IMR-90 (cell line): ENCODE measurements at regions not wholly inside any gene's neighbourhood (a gene's known extent, or its start where the extent isn't known, plus 50 kb on each side); places are given as distances from the start of the nearest gene placed in this dataset.
"Not testable (repeated sequence)": the region's sequence is repeated elsewhere in the genome, so short reads cannot be mapped to it uniquely, and the experiment has no call there.

ENCODE experiments used
- ATAC-seq: fragments of 200-7000 bp; cut with Tn5 transposase; 2 replicates; pipeline ENCODE4 v1.9.1; 2020; ENCODE audit warnings: low read depth, mild to moderate bottlenecking, moderate library complexity
- BruUV-seq: library from RNA; stranded (reverse); fragments of 400-500 nt; replicated peaks from 2 replicates; lab custom pipeline; 2021; lab: Mats Ljungman, UMichigan
- CTCF ChIA-PET: fragments of 300-600 bp; formaldehyde crosslinking; extraction: SDS; loops from one replicate; lab custom pipeline; 2021; ENCODE audit warnings: antibody characterized with exemption; lab: Yijun Ruan, JAX
- POLR2A ChIA-PET: fragments of 300-600 bp; sonication (Branson Sonifier 250); formaldehyde crosslinking; loops from one replicate; lab custom pipeline; 2022; ENCODE audit warnings: antibody characterized with exemption; ENCODE audit not compliant: unreplicated experiment; lab: Charles Lee
- DNase-seq: peaks from one replicate; pipeline ENCODE4 v3.0.0; 2013
- H2AFZ ChIP-seq: replicated peaks from 2 replicates; pipeline ENCODE3; 2013; ENCODE audit warnings: low read length, mild to moderate bottlenecking; ENCODE audit not compliant: poor library complexity
- H2AK5ac ChIP-seq: 2 replicates; pipeline ENCODE4 v1.6.1; 2013; ENCODE audit warnings: low read depth, low read length, inconsistent platforms
- H2AK9ac ChIP-seq: replicated peaks from 2 replicates; pipeline ENCODE3; 2013; ENCODE audit warnings: mild to moderate bottlenecking, low read depth, low read length, moderate library complexity; ENCODE audit not compliant: poor library complexity
- H2BK120ac ChIP-seq: 2 replicates; pipeline ENCODE4 v1.6.1; 2013; ENCODE audit warnings: low read depth, low read length, inconsistent platforms
- H2BK15ac ChIP-seq: 3 replicates; pipeline ENCODE4 v1.6.1; 2013; ENCODE audit warnings: low read depth, low read length, inconsistent platforms
- H2BK20ac ChIP-seq: 2 replicates; pipeline ENCODE4 v1.6.1; 2013; ENCODE audit warnings: low read depth, mild to moderate bottlenecking, inconsistent platforms, low read length, moderate library complexity
- H2BK5ac ChIP-seq: 2 replicates; pipeline ENCODE4 v1.6.1; 2013; ENCODE audit warnings: mild to moderate bottlenecking, low read depth, low read length, inconsistent platforms; ENCODE audit not compliant: poor library complexity, severe bottlenecking
- H3K14ac ChIP-seq: replicated peaks from 2 replicates; pipeline ENCODE4 v1.6.1; 2013; ENCODE audit warnings: low read depth, low read length, inconsistent platforms
- H3K18ac ChIP-seq: 2 replicates; pipeline ENCODE4 v1.6.1; 2013; ENCODE audit warnings: low read depth, low read length, control low read depth
- H3K23ac ChIP-seq: 2 replicates; pipeline ENCODE4 v1.6.1; 2013; ENCODE audit warnings: low read depth, low read length, inconsistent platforms
- H3K27ac ChIP-seq: 2 replicates; pipeline ENCODE4 v1.5.1; 2013; ENCODE audit warnings: mild to moderate bottlenecking, control low read depth, low read length; ENCODE audit not compliant: insufficient read depth
- H3K27me3 ChIP-seq: 2 replicates; pipeline ENCODE4 v1.6.1; 2013; ENCODE audit warnings: low read length; ENCODE audit not compliant: control insufficient read depth, insufficient read depth
- H3K36me3 ChIP-seq: 2 replicates; pipeline ENCODE4 v1.6.1; 2013; ENCODE audit warnings: low read length, mixed read lengths; ENCODE audit not compliant: control insufficient read depth, insufficient read depth
- H3K4ac ChIP-seq: 2 replicates; pipeline ENCODE4 v1.6.1; 2013; ENCODE audit warnings: low read depth, low read length, inconsistent platforms
- H3K4me1 ChIP-seq: 2 replicates; pipeline ENCODE4 v1.6.1; 2013; ENCODE audit warnings: low read length, mixed read lengths; ENCODE audit not compliant: control insufficient read depth, insufficient read depth
- H3K4me2 ChIP-seq: 2 replicates; pipeline ENCODE4 v1.6.1; 2013; ENCODE audit warnings: low read depth, mild to moderate bottlenecking, control low read depth, low read length, moderate library complexity
- H3K4me3 ChIP-seq: 2 replicates; pipeline ENCODE4 v1.5.1; 2013; ENCODE audit warnings: low read depth, mild to moderate bottlenecking, control low read depth, low read length, moderate library complexity; ENCODE audit not compliant: insufficient read depth
- H3K56ac ChIP-seq: 2 replicates; pipeline ENCODE4 v1.6.1; 2013; ENCODE audit warnings: low read length, inconsistent platforms; ENCODE audit not compliant: insufficient read depth; ENCODE audit errors: extremely low read depth
- H3K79me1 ChIP-seq, 2 experiments: 2 replicates each; pipeline ENCODE4 v1.6.1; 2013; ENCODE audit warnings: low read length in 2 of 2, inconsistent platforms in 1 of 2, low read depth in 1 of 2
- H3K9ac ChIP-seq: 2 replicates; pipeline ENCODE4 v1.6.1; 2013; ENCODE audit warnings: low read depth, low read length, control low read depth
- H3K9me1 ChIP-seq: 2 replicates; pipeline ENCODE4 v1.6.1; 2013; ENCODE audit warnings: low read length, inconsistent platforms; ENCODE audit not compliant: insufficient read depth
- H3K9me3 ChIP-seq: 2 replicates; pipeline ENCODE4 v1.6.1; 2013; ENCODE audit warnings: low read length; ENCODE audit not compliant: control insufficient read depth, insufficient read depth
- H4K20me1 ChIP-seq: 2 replicates; pipeline ENCODE4 v1.6.1; 2013; ENCODE audit warnings: low read length, inconsistent platforms; ENCODE audit not compliant: insufficient read depth
- H4K5ac ChIP-seq: 2 replicates; pipeline ENCODE4 v1.6.1; 2013; ENCODE audit warnings: mild to moderate bottlenecking, low read depth, low read length, control low read depth
- H4K8ac ChIP-seq, 2 experiments: 2 replicates each; pipeline ENCODE4 v1.6.1; 2013; ENCODE audit warnings: low read depth in 2 of 2, low read length in 2 of 2, control low read depth in 1 of 2, inconsistent platforms in 1 of 2
- H4K91ac ChIP-seq: 2 replicates; pipeline ENCODE4 v1.6.1; 2013; ENCODE audit warnings: low read depth, low read length, inconsistent platforms; ENCODE audit not compliant: insufficient read depth
- BHLHE40 ChIP-seq: fragments of 150-350 bp; IDR thresholded peaks from 2 replicates; pipeline ENCODE4 v1.6.1; 2016; ENCODE audit warnings: mild to moderate bottlenecking, low read depth, low read length
- CEBPB ChIP-seq: IDR thresholded peaks from 2 replicates; pipeline ENCODE4 v1.6.1; 2012; ENCODE audit warnings: low read depth, low read length, improper control_type of control experiment
- FOS ChIP-seq: fragments of 150-350 bp; IDR thresholded peaks from 2 replicates; pipeline ENCODE4 v1.6.1; 2016; ENCODE audit warnings: low read depth, low read length
- MAFK ChIP-seq: IDR thresholded peaks from 2 replicates; pipeline ENCODE4 v1.6.1; 2012; ENCODE audit warnings: low read depth, low read length, improper control_type of control experiment
- MAZ ChIP-seq: IDR thresholded peaks from 2 replicates; pipeline ENCODE4 v1.6.1; 2012; ENCODE audit warnings: low read depth, mild to moderate bottlenecking, low read length, improper control_type of control experiment, moderate library complexity, borderline replicate concordance
- MXI1 ChIP-seq: IDR thresholded peaks from 2 replicates; pipeline ENCODE4 v1.6.1; 2012; ENCODE audit warnings: low read depth, mild to moderate bottlenecking, low read length, moderate library complexity, borderline replicate concordance
- RCOR1 ChIP-seq: IDR thresholded peaks from 2 replicates; pipeline ENCODE4 v1.6.1; 2012; ENCODE audit warnings: mild to moderate bottlenecking, low read length, improper control_type of control experiment; ENCODE audit not compliant: insufficient replicate concordance
- WGBS, 2 experiments: methylation state at CpG; one replicate each; pipeline versions ENCODE4 v1.1.5 to v1.1.7; 2013; ENCODE audit warnings: missing lambda C conversion rate in 2 of 2; ENCODE audit not compliant: insufficient read length in 1 of 2; ENCODE audit errors: extremely low coverage in 2 of 2; 5-methylcytosine and 5-hydroxymethylcytosine counted together
- dilution Hi-C: fragments of 300-500 bp; cut with HindIII; formaldehyde crosslinking; loops from one replicate; pipeline ENCODE4 v1.14.3; 2018; ENCODE audit warnings: low sequenced_read_pairs; ENCODE audit not compliant: unreplicated experiment
- in situ Hi-C: fragments of 300-500 bp; cut with MboI; formaldehyde crosslinking; loops from 3 replicates; pipeline ENCODE4 v1.14.3; 2019; ENCODE audit warnings: low sequenced_read_pairs, inconsistent platforms, mixed read lengths
- intact Hi-C: fragments of 100-400 bp; cut with micrococcal nuclease; formaldehyde crosslinking; loops from 2 replicates; pipeline ENCODE4 v1.10.0; 2022

DNA sequence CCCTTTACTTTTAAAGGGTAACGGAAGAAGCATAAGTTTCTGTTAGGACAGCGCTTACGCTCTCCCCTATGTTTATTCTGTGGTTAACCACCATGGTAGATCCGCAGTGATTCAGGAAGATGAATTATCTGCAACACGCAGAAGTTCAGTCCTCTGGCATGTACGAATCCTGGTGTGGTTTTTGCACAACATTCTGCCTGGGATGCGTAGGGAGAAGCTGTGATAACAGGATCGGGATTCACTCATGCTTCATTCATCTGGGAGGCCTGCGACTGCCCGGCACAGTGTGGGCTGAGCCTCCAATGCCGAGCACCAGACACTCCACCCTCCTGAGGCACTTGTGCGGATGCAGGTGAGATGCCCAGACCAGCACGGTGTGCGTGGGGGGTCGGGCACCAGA is 84.6 kb upstream of the LPCAT1 start:
- peak; percentile 99 for ATAC-seq
- dilution Hi-C loops, result not testable (repeated sequence)

DNA sequence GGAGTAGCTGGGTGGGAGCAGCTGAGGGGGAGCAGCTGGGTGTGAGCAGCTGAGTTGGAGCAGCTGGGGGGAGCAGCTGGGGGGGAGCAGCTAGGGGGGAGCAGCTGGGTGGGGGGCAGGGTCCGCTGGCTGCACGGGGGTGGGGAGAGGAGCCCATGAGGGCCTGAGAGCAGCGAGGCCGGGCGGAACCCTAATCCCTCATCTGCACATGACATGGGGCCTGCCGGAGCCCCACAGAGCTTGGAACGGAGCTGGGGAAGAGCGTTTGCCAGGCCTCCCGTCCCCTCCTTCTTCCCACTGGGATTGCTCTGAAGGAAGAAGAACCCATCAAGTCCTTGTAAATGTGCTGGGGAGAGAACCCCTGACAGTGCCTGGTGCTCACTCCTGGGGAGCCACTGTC is 83.2 kb upstream of the LPCAT1 start:
- H3K9ac ChIP-seq, H4K5ac ChIP-seq, H3K56ac ChIP-seq, H3K36me3 ChIP-seq, H3K23ac ChIP-seq, H3K27ac ChIP-seq, H3K14ac ChIP-seq, H4K8ac ChIP-seq, H3K18ac ChIP-seq, POLR2A ChIA-PET, H3K79me1 ChIP-seq, H2BK120ac ChIP-seq, DNase-seq, H2BK5ac ChIP-seq, ATAC-seq, H2BK20ac ChIP-seq, BruUV-seq, H3K9me1 ChIP-seq, H2AFZ ChIP-seq, intact Hi-C loops, H2BK15ac ChIP-seq, dilution Hi-C loops, H2AK5ac ChIP-seq, H4K20me1 ChIP-seq, in situ Hi-C loops, H3K4me2 ChIP-seq, H3K4me1 ChIP-seq, H3K4ac ChIP-seq, H3K9me3 ChIP-seq, H2AK9ac ChIP-seq, H4K91ac ChIP-seq, H3K4me3 ChIP-seq: not testable (repeated sequence)
- CTCF ChIA-PET, result interaction anchor here (0.6 kb wide), 1 partner anchor 367 kb away, joined by 3 read pairs; no protein-coding TSS in a partner anchor
- WGBS, 2 experiments, result no CpG with 5 or more reads among the region's 9 CpGs
- peaks cover 45% of the 10 kb centered on the region for H3K27me3 ChIP-seq

More for the DNA sequence above, 84.6 kb upstream of the LPCAT1 start:
- peak; percentile 89 for TF ChIP-seq RCOR1
- peak; percentile 88 for TF ChIP-seq CEBPB
- TF ChIP-seq MAZ, result peak; percentile 33; the same call in 1 of the 2 replicates
- peak; percentile 57 for TF ChIP-seq MAFK
- peak; percentile 85 for TF ChIP-seq BHLHE40
- TF ChIP-seq MXI1, result peak; percentile 29; the same call in 1 of the 2 replicates
- TF ChIP-seq FOS, result peak; percentile 81
- H4K20me1 ChIP-seq, POLR2A ChIA-PET, H2BK15ac ChIP-seq, H3K4ac ChIP-seq, H3K4me1 ChIP-seq, H4K5ac ChIP-seq, H4K8ac ChIP-seq, H3K9me1 ChIP-seq, H3K79me1 ChIP-seq, H2AK9ac ChIP-seq, H3K27ac ChIP-seq, intact Hi-C loops, H3K56ac ChIP-seq, BruUV-seq, H3K14ac ChIP-seq, CTCF ChIA-PET, H3K4me3 ChIP-seq, H3K9me3 ChIP-seq, H4K91ac ChIP-seq, H2BK5ac ChIP-seq, in situ Hi-C loops, H3K4me2 ChIP-seq, H2BK20ac ChIP-seq, H2BK120ac ChIP-seq, H3K9ac ChIP-seq, H2AFZ ChIP-seq, H3K36me3 ChIP-seq, H3K23ac ChIP-seq, H3K18ac ChIP-seq, H2AK5ac ChIP-seq: not testable (repeated sequence)
- WGBS, 2 experiments, result 0% methylated on average over 3 of the region's 15 CpGs; no CpG with 5 or more reads in 1 of the 2 experiments
- H3K27me3 ChIP-seq, result peaks cover 50% of the 10 kb centered on the region
- DNase-seq, result peak; percentile 97
